ENCODE measurements at regions not wholly inside any gene's neighbourhood (a gene's known extent, or its start where the extent isn't known, plus 50 kb on each side); places are given as distances from the start of the nearest gene placed in this dataset.

DNA sequence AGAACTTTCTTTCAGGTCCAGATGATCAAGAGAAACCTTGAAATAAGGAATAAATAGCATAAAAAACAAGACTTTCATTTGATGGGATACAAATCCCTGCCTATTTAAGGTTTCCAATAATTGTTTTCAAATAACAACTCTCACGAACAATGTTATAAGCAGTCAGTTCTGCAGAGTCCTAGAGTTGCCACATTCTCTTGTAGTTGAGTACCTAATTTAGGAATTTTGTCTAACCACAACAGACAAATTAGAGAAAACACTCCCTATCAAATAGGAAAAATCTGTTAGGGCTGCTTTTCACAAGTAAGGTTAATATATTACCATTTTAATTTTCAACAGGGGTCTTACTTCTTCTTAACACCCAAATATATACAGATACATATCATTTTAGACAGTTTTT lies 130.1 kb upstream of the CDH20 start:
- Histone ChIP-seq H3K14ac (ENCODE audit: insufficient read length) (no peak overlapping the region), H2BK20ac (ENCODE audit: low read length) (no peak overlapping the region), H3K9me3 (ENCODE audit: insufficient read depth in 2 of 2, low read depth in 1 of 2, low read length in 1 of 2) (no peaks in the 10 kb centered on the region), H3K56ac (replicated peaks; ENCODE audit: insufficient read length, low read depth, low read length) (no peak overlapping the region), H2BK120ac (replicated peaks; ENCODE audit: low read depth, low read length) (no peak overlapping the region), H2BK15ac (ENCODE audit: low read length) (no peak overlapping the region), H4K8ac (ENCODE audit: extremely low read depth, insufficient read depth, low read length) (no peak overlapping the region), H2BK12ac (ENCODE audit: low read depth, low read length) (no peak overlapping the region), H2BK5ac (ENCODE audit: low read depth, low read length) (no peak overlapping the region), H3K18ac (ENCODE audit: extremely low read depth, low read length) (no peak overlapping the region), H2AK5ac (ENCODE audit: low read depth, low read length) (no peak overlapping the region), H3K4me1 (replicated peaks in 1 of 4; ENCODE audit: control insufficient read depth in 3 of 4, insufficient read depth in 4 of 4, low read length in 3 of 4) (no peaks in the 10 kb centered on the region), H3K27me3 (replicated peaks in 1 of 4; ENCODE audit: control insufficient read depth in 3 of 4, extremely low read depth in 1 of 4, insufficient read depth in 3 of 4, low read length in 3 of 4) (no peaks in the 10 kb centered on the region), H3K4me2 (ENCODE audit: insufficient read depth in 1 of 2, low read depth in 2 of 2, low read length in 2 of 2) (no peak overlapping the region), H3K9ac (replicated peaks in 1 of 4; ENCODE audit: extremely low read depth in 1 of 4, low read depth in 3 of 4, low read length in 3 of 4) (no peak overlapping the region), H3K36me3 (ENCODE audit: control insufficient read depth in 2 of 4, insufficient read depth in 4 of 4, low read length in 3 of 4) (no peaks in the 10 kb centered on the region), H3K4ac (replicated peaks; ENCODE audit: insufficient read length, low read depth, low read length) (no peak overlapping the region), H4K20me1 (replicated peaks in 1 of 2; ENCODE audit: control insufficient read depth in 1 of 2, insufficient read depth in 2 of 2, low read length in 2 of 2) (no peaks in the 10 kb centered on the region), H3K79me1 (ENCODE audit: low read depth, low read length) (no peaks in the 10 kb centered on the region), H4K5ac (ENCODE audit: insufficient read length, low read depth, low read length) (no peak overlapping the region), H4K91ac (replicated peaks; ENCODE audit: insufficient read length, low read length) (no peak overlapping the region), H3K4me3 (ENCODE audit: extremely low read depth in 1 of 4, insufficient read depth in 2 of 4, low read depth in 3 of 4, low read length in 4 of 4) (no peak overlapping the region), H3K23ac (ENCODE audit: insufficient read length) (no peak overlapping the region), H3K23me2 (ENCODE audit: low read depth, low read length) (no peaks in the 10 kb centered on the region), H2AFZ (ENCODE audit: low read length) (no peak overlapping the region), H3K79me2 (ENCODE audit: control insufficient read depth in 1 of 2, insufficient read depth in 2 of 2, low read length in 2 of 2) (no peaks in the 10 kb centered on the region), H3K27ac (ENCODE audit: low read depth, low read length) (no peak overlapping the region)
- POLR2A ChIA-PET (ENCODE audit: partially characterized antibody), result no interaction called here
- CTCF ChIA-PET (ENCODE audit: partially characterized antibody), result no interaction called here
- DNase-seq (ENCODE audit: low read depth in 1 of 2, low spot score in 2 of 2), result no peak
- FAIRE-seq, result no peak
- 100% methylated on average over 1 of the region's 1 CpG; no CpG with 5 or more reads in 1 of the 2 experiments for WGBS, 2 experiments (ENCODE audit: extremely low coverage in 1 of 2, insufficient coverage in 1 of 2, insufficient read length in 1 of 2, insufficient replicate concordance in 2 of 2, low coverage in 1 of 2, low lambda C conversion rate in 2 of 2, missing lambda C conversion rate in 1 of 2)
- TF ChIP-seq SAP30 (IDR thresholded peaks at IDR 0.05; ENCODE audit: insufficient read depth, insufficient replicate concordance, low read length) (no peak), SIX5 (IDR thresholded peaks at IDR 0.05; ENCODE audit: low read depth, low read length) (no peak), SIRT6 (IDR thresholded peaks at IDR 0.05; ENCODE audit: low read length) (no peak), CTBP2 (IDR thresholded peaks at IDR 0.05; ENCODE audit: borderline replicate concordance, insufficient read depth, insufficient read length, low read length) (no peak), BACH1 (IDR thresholded peaks at IDR 0.05; ENCODE audit: low read length) (no peak), SIN3A (conservative IDR thresholded peaks at IDR 0.05 in 1 of 2, IDR thresholded peaks at IDR 0.05 in 1 of 2; ENCODE audit: low read depth in 1 of 2, low read length in 2 of 2) (no peak), SP2 (IDR thresholded peaks at IDR 0.05; ENCODE audit: low read length) (no peak), RXRA (IDR thresholded peaks at IDR 0.05; ENCODE audit: insufficient read depth, low read depth, low read length) (no peak), TEAD4 (IDR thresholded peaks at IDR 0.05; ENCODE audit: low read depth, low read length) (no peak), POLR2AphosphoS5 (IDR thresholded peaks at IDR 0.05; ENCODE audit: low read depth, low read length) (no peak), SUZ12 (IDR thresholded peaks at IDR 0.05; ENCODE audit: low read length) (no peak), EZH2 (IDR thresholded peaks at IDR 0.05; ENCODE audit: low read depth, low read length, severe bottlenecking) (no peak), ATF2 (IDR thresholded peaks at IDR 0.05; ENCODE audit: low read length) (no peak)

Measured in H1 (cell line).